Kidney capillary endothelial cell (primary cell): ENCODE measurements at regions not wholly inside any gene's neighbourhood (a gene's known extent, or its start where the extent isn't known, plus 50 kb on each side); places are given as distances from the start of the nearest gene placed in this dataset.
A peak's percentile ranks its signal among the peaks of the same experiment; 100 is the strongest.

Source experiments
- DNase-seq: peaks from one replicate; pipeline ENCODE4 v3.0.0-alpha.2; 2018; ENCODE audit warnings: low spot score

DNA sequence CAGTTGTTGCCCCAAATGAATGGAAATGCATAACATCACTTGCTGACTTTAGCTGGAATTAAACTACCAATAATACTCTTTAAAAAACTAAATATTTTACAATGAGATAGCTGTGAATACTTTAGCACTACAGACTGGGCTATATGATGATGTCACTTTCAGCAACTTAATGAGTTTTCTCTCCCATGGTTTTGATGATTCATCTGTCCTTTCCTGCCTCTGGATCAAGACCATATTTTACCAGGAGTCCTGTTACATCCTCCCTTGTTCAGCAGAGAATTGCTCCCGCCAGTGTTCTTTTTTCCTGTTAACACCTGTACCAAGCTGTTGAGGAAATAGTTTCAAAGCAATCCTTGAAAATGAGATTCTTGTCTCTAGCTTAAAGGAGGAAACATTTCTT is 543.0 kb downstream of the SPRY1 start:
- peak; percentile 82 for DNase-seq

DNA sequence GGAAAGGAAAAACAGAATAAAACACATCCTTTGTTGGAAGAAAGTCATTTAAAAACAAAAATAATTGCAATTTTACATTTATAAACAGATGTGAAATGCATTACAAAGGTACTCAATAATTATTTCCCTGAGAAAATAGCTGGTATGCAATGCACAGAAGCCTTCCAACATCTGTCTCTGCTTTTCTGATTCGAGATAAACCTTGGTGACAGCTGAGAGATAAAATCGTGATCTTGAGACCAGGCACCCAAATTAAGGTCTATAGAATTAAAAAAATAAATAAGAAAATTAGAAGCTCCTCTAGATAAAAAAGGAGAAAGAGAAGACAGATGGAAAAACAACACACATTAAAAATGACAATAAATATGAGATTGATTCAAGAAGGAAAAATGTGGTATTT is 544.0 kb downstream of the SPRY1 start:
- no peak for DNase-seq

DNA sequence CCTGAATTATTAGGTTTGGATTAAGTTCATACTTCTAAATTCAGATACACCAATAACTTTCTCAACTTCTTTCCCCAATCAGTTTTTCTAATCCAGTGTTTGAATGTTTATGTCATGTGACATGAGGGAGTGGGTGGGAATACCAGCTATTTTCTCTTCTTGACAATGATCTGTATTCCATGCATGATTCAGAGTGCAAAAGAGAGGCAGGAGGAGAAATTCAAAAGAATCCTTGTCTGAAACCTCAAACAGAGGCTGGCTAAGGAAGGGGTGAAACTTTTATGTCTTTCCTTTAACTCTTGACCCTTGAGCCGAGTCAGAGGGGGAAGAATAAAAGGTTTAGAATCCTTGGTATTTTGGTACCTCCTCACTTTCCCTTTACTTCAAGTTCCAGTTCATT is 544.7 kb downstream of the SPRY1 start:
- DNase-seq = no peak

DNA sequence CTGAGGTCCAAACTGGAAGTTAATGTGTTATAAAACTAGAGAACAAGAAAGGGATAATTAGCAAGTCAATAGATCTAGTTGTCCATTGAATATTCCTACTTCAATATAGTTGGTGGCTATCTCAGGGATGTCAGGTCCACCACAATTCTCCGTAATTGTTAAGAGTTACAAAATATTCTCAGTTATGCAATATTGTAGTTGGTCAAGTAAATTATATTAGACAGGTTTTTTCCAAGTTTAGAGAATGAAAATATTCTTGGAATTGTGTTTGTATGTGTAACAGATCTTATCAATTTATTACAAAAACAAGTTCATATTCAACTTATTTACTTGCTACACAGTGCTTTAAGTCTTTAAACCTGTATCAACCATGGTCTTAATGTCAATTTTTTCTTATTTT is 547.4 kb downstream of the SPRY1 start:
- no peak for DNase-seq

DNA sequence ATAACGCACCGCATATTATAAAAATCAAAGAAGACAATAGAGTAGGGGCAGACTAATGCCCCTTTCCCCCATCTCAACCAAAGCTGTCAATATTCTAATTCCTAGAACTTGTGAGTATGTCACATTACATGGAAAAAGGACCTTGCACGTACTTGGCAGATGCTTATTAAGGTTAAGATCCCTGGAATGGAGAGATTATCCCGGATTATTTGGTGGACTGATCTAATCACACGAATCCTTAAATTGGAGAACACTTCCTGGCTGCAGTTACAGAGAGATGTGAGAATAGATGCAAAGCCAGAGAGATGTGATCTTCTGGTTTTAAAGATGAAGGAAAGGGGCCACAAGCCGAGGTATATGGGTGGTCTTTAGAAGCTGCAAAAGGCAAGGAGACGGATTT is 548.7 kb downstream of the SPRY1 start:
- no peak for DNase-seq

DNA sequence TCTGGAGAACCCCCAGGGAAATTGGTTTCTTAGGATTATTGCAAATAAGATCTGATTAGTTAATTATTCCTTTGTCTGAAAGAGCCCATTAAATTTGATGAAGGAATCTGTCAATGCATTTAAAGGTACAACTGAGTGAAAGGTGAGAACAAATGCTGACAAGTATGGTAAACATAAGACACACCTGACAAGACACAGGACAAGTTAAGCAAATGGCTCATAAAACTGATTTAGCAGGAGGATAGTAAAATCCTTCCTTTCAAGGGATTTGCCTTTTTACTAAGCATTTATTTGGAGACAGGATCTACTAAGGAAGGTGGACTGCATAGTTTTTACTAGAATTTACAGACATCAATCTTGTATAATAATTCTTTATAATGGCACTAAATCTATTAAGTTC is 553.9 kb downstream of the SPRY1 start:
- no peak for DNase-seq

DNA sequence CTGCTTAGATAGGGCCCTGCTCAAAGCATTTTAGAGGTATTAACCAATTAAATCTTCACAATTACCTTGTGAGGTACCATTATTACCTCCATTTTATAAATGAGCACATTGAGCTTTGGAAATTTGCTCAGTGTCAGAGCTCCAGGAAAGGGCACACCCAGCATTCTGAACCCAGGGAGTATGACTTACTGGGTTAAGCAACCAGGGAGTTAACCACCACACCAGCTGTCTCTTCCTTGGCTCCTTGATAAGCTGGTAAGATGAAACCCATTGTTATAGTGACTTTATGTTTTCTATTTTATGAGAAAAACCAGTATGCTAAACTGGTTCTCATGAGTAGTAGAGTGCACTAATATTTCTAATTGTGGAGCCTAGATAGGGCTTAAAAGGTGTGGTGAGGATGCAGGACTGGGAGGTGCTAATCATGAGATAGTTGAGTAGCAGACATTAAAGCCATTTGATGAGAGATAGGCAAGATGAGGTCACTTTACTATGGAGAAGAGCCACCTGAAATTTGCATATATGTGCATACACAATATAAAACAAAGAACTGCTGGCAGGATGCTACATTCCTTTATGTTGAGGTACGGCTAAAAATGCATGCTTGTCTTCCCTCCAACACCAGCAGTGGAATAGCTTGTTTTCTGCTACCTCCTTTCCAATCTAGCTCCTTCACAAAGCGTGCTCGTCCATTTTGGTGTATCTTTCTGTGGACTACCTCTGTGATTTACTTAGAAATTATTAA is 556.1 kb downstream of the SPRY1 start:
- no peak for DNase-seq

DNA sequence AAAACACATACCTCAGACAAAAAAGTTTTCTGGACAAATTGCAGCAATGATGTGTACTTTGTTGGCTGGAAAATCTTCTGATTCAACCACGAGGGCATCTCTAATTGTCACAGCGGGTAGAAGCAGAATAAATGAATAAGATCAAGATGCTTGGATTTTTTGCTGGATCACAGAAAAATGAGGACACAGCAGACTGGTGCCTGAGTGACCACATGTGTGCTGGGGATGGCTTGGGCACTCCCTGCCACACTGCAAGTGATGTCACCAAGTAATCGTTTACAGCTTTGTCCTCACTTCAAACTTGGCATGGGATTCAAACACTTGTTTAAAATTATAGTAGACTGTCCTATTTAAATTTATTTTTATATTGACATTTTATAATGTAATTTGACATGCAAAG is 557.0 kb downstream of the SPRY1 start:
- no peak for DNase-seq

DNA sequence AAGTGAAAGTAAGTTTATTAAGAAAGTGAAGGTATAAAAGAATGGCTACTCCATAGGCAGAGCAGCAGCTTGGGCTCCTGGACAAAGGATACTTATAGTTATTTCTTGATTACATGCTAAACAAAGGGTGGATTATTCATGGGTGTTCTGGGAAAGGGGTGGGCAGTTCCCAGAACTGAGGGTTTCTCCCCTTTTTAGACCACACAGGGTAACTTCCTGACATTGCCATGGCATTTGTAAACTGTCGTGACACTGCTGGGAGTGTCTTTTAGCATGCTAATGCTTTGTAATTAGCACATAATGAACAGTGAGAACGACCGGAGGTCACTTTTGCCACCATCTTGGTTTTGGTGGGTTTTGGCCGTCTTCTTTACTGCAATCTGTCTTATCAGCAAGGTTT is 557.6 kb downstream of the SPRY1 start:
- DNase-seq = no peak

DNA sequence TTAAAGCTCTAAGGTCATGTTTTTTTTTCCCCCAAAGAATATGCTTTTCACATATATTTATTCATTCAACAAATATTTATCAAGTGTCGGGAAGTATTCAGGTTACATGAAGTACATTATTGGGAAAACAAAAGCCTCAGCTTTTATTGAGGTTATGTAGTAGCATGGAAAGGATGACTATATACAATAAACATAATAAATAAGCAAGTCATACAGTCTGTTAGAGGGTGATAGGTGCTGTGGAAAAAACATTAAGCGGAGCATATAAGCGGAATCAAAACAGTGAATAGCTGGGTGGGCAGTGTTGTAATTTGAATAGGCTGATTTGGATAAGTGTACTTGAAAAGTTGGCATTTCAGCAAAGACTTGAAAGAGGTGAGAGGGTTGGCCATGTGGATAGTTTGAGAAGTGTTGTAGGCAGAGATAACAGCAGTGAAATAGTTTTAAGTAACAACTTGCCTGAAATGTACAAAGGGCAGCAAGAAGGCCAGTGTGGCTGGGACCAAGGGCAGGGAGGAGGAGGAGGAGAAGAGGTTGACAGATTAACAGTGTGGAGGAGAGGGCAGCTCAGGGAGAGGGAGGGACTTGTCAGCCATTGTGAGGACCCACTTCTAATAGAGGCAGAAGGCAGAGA is 558.7 kb downstream of the SPRY1 start:
- DNase-seq = no peak

DNA sequence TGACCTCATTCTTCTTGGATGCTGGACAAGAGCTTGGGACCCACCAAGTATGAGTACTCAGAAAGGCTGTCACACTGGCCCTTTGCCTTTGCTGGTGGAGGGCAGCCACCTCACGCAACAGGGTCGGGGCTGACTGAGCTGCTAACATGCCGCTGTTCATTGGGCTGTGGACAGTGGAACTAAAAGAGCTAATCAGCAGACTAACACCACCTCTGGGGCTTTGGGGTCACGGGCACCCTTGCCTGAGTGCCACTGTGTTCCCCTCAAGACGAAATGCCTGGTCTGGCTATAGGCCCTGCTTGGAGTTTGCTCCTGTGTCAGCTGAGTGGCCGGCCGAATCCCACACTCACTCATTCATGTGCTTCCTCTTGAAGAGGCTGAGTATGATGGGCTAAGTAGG is 559.6 kb downstream of the SPRY1 start:
- DNase-seq = no peak

DNA sequence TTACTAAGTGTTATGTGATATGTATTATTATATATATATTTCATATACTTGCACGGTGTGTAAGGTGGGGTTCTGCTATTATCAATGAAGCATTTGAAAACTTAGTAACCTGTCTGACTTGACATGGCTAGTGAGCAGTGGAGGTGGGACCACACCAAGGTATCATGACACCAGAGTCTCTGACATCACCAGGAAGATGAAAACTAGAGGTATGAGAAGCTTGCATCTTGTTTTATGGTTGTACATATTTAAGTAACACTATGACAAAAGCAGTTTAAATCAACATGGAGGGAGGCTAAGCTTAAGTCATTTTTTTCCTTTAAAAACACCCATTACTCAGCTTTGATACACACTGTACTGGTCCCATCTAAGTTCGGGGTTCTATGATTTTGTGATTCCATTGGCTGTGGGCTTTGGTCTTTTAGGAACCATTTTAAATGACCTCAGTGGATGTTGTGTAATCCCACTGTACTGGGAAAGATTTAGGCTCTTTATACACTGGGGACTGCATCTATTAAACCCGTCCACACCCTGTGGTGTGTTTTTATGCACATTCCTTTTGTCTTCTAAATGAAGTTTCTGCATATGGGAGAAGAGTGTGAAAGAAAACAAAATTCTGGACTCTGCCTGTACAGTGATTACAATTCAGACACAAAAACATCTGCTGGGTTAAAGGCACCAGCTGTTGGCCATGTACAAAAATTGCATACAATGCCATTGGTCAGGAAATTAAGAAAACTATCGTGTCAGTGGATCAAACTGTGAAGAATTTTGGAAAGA is 570.6 kb downstream of the SPRY1 start:
- DNase-seq = no peak

DNA sequence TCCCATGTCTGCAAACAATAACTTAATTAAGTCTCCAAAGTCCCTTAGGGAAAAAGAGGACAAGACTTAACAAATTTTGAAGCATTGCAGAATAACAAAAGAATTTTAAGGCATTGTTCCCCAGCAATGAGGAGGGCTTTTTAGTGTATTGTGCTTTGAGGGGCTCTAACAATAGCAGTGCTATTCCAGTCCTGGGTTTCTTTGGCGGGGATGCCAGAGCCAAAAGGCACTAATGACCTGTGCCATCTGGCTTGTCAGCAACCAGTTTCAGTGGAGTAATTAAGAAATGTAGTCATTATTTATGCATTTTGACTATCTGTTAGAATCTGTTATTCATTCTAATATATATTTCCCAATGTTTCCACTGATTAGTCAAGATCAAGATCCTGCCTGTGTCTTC is 575.4 kb downstream of the SPRY1 start:
- no peak for DNase-seq

DNA sequence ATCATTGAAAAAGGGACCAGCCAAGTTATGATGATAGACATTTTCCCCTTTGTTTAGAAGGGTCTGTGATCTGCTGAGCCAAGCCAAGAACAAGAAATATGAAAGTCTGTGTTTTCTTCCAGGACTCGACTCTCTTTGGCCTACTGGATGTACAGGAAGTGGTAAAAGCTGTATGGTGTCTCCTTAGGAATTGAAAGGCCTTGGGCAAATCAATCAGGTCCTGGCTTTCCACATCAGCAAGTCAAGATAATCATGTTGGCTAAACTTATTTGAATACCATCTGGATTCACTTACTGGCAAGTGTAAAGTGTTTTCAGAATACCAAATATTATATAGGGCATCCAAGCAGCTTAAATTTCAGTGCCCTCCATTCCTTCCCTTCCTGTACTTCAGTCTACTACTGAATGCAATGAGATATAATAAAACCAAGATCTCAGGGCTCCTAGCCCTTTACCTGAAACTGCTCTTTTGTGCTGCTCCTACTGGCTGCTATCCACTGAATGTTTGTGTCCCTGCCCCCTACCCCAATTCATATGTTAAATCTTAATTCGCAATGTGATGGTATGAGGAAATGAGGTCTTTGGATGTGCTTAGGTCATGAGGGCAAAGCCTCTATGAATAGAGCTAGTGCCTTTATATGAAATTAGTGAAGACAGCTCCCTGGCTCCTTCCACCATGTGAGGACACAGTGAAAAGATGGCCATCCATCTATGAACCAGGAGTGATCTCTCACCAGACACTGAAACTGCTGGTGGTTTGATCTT is 578.0 kb downstream of the SPRY1 start:
- DNase-seq = no peak

DNA sequence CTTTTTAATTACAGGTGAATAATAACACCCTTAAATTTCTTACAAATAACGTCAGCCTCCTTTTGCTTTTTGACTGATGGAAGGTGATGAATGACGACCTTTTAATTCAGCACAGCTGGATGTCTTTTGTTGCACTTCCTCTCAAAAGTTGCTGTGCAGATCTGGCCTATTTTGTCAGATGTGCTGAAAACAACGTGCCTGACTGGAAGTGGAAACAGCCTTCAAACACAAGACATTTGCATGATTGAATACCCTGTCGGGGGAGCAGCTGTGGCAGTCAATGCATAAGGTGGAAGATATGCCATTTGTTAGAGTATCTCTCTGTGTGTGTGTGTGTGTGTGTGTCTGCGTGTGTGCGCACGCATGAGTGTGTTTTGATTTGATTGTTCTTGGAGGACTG is 579.7 kb downstream of the SPRY1 start:
- no peak for DNase-seq

DNA sequence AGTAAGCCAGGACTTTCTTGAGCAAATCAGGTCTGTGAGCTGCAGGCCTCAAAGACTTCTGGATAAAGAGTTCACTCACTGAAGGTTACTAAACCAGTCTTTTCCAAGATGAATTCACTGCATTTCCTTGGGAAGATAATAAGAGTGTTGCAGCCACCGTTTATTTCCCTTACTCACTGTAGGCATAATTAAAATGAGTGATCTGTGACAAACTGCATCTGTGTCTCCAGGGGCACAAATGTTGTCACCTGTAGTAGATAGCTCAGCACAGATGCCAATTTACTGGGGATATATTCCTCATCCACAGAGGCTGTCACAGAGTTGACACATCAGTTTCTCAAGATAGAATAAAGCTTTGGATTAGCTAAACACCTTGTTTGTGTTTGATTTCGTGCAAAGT is 580.2 kb downstream of the SPRY1 start:
- no peak for DNase-seq

DNA sequence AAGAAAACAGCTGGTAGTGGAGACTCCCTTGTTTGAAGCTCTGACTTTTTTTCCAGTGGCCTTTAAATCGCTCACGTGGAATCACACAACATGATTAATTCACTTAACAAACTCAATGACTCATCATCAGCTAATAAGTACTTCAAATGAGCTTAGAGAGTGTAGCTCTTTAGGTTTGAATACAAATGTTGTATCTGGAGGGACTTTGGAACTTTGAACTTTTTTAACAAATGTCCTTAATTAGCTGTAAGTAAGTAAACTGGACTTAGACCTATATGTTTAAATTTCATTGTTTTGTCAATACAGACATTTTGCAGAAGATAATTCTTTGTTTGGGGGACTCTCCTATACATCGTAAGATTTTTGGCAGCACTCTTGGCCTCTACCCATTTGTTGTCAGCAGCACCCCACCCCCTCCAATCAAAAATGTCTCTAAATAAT is 581.1 kb downstream of the SPRY1 start:
- no peak for DNase-seq

DNA sequence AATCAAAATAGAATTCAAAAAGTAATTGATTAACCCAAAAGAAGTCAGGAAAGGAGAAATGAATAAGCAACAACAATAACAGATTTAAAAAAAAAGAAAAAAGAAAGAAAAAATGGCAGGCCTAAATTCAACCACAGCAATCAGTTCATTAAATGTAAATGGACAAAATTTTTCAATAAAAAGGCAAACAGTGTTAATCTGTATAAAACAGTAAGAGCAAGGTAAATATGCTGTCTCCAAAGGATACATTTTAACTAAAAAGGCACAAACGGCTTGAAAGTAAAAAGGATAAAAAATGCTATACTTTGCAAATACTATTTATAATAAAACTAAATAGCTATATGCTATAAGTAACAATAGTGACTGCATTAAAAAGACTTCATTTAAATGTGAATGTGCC is 582.0 kb downstream of the SPRY1 start:
- no peak for DNase-seq

DNA sequence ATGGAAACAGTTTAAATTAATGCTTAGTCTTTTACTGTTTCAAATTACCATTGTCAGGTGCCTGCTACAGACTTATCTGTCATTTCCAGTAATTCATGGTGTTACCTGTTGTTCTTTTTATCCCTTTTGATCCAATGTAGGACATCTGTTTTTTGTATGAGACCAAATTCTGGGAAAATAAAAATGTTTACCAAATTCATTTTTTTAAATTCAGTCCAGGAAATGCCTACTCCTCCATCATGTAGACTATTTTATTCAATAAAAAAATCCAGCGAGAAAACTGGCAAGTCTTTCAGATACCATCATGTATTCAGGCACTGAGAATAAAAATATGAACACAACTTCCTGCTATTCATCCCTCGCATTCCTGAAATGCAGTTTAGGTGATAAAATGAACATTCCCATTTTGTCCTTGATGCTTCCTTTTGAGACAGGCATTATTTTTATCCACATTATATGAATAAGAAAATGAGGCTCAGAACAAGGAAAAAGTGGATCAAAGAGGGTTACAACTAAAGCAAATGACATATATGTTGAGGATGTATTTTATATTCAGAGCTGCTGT is 584.2 kb downstream of the SPRY1 start:
- peak; percentile 63 for DNase-seq

DNA sequence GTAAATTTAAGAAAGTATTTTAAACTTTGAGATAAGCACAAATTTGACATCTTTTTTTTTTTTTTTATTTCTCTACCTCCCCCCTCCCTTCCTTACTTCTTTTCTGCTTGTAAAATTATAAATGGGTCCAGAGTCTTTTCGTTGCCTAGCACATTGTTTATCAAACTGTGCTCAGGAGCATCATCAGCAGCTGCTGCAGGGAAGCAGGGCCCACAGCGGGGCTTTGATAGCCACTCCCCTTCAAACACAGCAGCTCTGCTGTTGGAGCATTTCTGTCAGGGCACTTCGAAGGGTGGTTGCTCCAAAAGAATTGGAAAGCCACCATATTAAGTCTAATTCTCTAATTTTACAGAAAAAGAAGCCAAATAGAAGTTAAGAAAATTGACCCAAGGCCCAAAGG is 588.3 kb downstream of the SPRY1 start:
- DNase-seq = no peak

DNA sequence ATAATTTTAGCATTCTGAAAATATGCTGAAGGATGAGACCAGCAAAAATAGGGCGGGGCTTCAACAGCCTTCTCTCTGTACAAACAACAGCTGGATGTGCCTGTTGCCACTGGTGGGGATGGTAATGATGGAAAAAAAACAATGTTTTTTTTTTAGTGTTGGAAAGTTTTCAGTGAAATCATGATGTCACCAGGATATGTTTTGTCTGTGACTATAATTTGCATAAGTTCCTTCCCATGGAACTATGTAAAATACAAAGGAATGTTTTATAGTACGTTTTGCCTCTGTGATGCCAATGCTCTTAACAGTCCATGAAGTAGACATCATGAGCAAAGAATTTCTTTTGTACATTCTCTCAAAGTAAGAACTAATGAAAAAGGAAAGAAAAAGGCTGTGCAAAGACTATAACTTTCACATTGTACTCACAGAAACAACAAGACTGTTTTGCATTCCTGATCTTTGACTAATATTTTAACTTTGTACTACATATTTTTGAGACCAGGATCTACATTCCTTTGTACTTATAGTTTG is 589.7 kb downstream of the SPRY1 start:
- DNase-seq = peak; percentile 84

DNA sequence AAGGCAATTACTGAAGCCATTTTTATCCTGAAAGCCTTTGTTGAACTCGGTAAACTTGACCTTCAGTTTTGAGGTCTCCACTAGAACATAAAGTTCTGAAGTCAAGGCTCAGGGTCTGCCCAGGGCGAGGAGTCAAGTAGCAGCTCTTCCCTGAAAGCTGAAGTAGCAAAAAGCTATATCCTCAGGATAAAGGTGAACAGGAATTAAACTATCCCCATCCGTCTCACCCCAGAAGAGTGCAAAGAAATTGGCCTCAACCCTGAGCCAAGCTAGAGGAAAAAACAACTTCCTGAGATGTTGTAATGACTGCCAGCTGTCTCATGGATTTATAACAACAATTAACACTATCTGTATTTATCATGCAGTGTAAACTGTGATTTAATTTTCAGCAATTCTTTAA is 590.8 kb downstream of the SPRY1 start:
- no peak for DNase-seq
